IMR-90 (cell line): ENCODE measurements at regions not wholly inside any gene's neighbourhood (a gene's known extent, or its start where the extent isn't known, plus 50 kb on each side); places are given as distances from the start of the nearest gene placed in this dataset.

Source experiments
- ATAC-seq: fragments of 200-7000 bp; cut with Tn5 transposase; 2 replicates; pipeline ENCODE4 v1.9.1; 2020; ENCODE audit warnings: low read depth, mild to moderate bottlenecking, moderate library complexity
- BruUV-seq: library from RNA; stranded (reverse); fragments of 400-500 nt; replicated peaks from 2 replicates; lab custom pipeline; 2021; lab: Mats Ljungman, UMichigan
- CTCF ChIA-PET: fragments of 300-600 bp; formaldehyde crosslinking; extraction: SDS; loops from one replicate; lab custom pipeline; 2021; ENCODE audit warnings: antibody characterized with exemption; lab: Yijun Ruan, JAX
- POLR2A ChIA-PET: fragments of 300-600 bp; sonication (Branson Sonifier 250); formaldehyde crosslinking; loops from one replicate; lab custom pipeline; 2022; ENCODE audit warnings: antibody characterized with exemption; ENCODE audit not compliant: unreplicated experiment; lab: Charles Lee
- DNase-seq: peaks from one replicate; pipeline ENCODE4 v3.0.0; 2013
- H2AFZ ChIP-seq: replicated peaks from 2 replicates; pipeline ENCODE3; 2013; ENCODE audit warnings: low read length, mild to moderate bottlenecking; ENCODE audit not compliant: poor library complexity
- H2AK5ac ChIP-seq: 2 replicates; pipeline ENCODE4 v1.6.1; 2013; ENCODE audit warnings: low read depth, low read length, inconsistent platforms
- H2AK9ac ChIP-seq: replicated peaks from 2 replicates; pipeline ENCODE3; 2013; ENCODE audit warnings: mild to moderate bottlenecking, low read depth, low read length, moderate library complexity; ENCODE audit not compliant: poor library complexity
- H2BK120ac ChIP-seq: 2 replicates; pipeline ENCODE4 v1.6.1; 2013; ENCODE audit warnings: low read depth, low read length, inconsistent platforms
- H2BK15ac ChIP-seq: 3 replicates; pipeline ENCODE4 v1.6.1; 2013; ENCODE audit warnings: low read depth, low read length, inconsistent platforms
- H2BK20ac ChIP-seq: 2 replicates; pipeline ENCODE4 v1.6.1; 2013; ENCODE audit warnings: low read depth, mild to moderate bottlenecking, inconsistent platforms, low read length, moderate library complexity
- H2BK5ac ChIP-seq: 2 replicates; pipeline ENCODE4 v1.6.1; 2013; ENCODE audit warnings: mild to moderate bottlenecking, low read depth, low read length, inconsistent platforms; ENCODE audit not compliant: poor library complexity, severe bottlenecking
- H3K14ac ChIP-seq: replicated peaks from 2 replicates; pipeline ENCODE4 v1.6.1; 2013; ENCODE audit warnings: low read depth, low read length, inconsistent platforms
- H3K18ac ChIP-seq: 2 replicates; pipeline ENCODE4 v1.6.1; 2013; ENCODE audit warnings: low read depth, low read length, control low read depth
- H3K23ac ChIP-seq: 2 replicates; pipeline ENCODE4 v1.6.1; 2013; ENCODE audit warnings: low read depth, low read length, inconsistent platforms
- H3K27ac ChIP-seq: 2 replicates; pipeline ENCODE4 v1.5.1; 2013; ENCODE audit warnings: mild to moderate bottlenecking, control low read depth, low read length; ENCODE audit not compliant: insufficient read depth
- H3K27me3 ChIP-seq: 2 replicates; pipeline ENCODE4 v1.6.1; 2013; ENCODE audit warnings: low read length; ENCODE audit not compliant: control insufficient read depth, insufficient read depth
- H3K36me3 ChIP-seq: 2 replicates; pipeline ENCODE4 v1.6.1; 2013; ENCODE audit warnings: low read length, mixed read lengths; ENCODE audit not compliant: control insufficient read depth, insufficient read depth
- H3K4ac ChIP-seq: 2 replicates; pipeline ENCODE4 v1.6.1; 2013; ENCODE audit warnings: low read depth, low read length, inconsistent platforms
- H3K4me1 ChIP-seq: 2 replicates; pipeline ENCODE4 v1.6.1; 2013; ENCODE audit warnings: low read length, mixed read lengths; ENCODE audit not compliant: control insufficient read depth, insufficient read depth
- H3K4me2 ChIP-seq: 2 replicates; pipeline ENCODE4 v1.6.1; 2013; ENCODE audit warnings: low read depth, mild to moderate bottlenecking, control low read depth, low read length, moderate library complexity
- H3K4me3 ChIP-seq: 2 replicates; pipeline ENCODE4 v1.5.1; 2013; ENCODE audit warnings: low read depth, mild to moderate bottlenecking, control low read depth, low read length, moderate library complexity; ENCODE audit not compliant: insufficient read depth
- H3K56ac ChIP-seq: 2 replicates; pipeline ENCODE4 v1.6.1; 2013; ENCODE audit warnings: low read length, inconsistent platforms; ENCODE audit not compliant: insufficient read depth; ENCODE audit errors: extremely low read depth
- H3K79me1 ChIP-seq, 2 experiments: 2 replicates each; pipeline ENCODE4 v1.6.1; 2013; ENCODE audit warnings: low read length in 2 of 2, inconsistent platforms in 1 of 2, low read depth in 1 of 2
- H3K9ac ChIP-seq: 2 replicates; pipeline ENCODE4 v1.6.1; 2013; ENCODE audit warnings: low read depth, low read length, control low read depth
- H3K9me1 ChIP-seq: 2 replicates; pipeline ENCODE4 v1.6.1; 2013; ENCODE audit warnings: low read length, inconsistent platforms; ENCODE audit not compliant: insufficient read depth
- H3K9me3 ChIP-seq: 2 replicates; pipeline ENCODE4 v1.6.1; 2013; ENCODE audit warnings: low read length; ENCODE audit not compliant: control insufficient read depth, insufficient read depth
- H4K20me1 ChIP-seq: 2 replicates; pipeline ENCODE4 v1.6.1; 2013; ENCODE audit warnings: low read length, inconsistent platforms; ENCODE audit not compliant: insufficient read depth
- H4K5ac ChIP-seq: 2 replicates; pipeline ENCODE4 v1.6.1; 2013; ENCODE audit warnings: mild to moderate bottlenecking, low read depth, low read length, control low read depth
- H4K8ac ChIP-seq, 2 experiments: 2 replicates each; pipeline ENCODE4 v1.6.1; 2013; ENCODE audit warnings: low read depth in 2 of 2, low read length in 2 of 2, control low read depth in 1 of 2, inconsistent platforms in 1 of 2
- H4K91ac ChIP-seq: 2 replicates; pipeline ENCODE4 v1.6.1; 2013; ENCODE audit warnings: low read depth, low read length, inconsistent platforms; ENCODE audit not compliant: insufficient read depth
- BHLHE40 ChIP-seq: fragments of 150-350 bp; IDR thresholded peaks from 2 replicates; pipeline ENCODE4 v1.6.1; 2016; ENCODE audit warnings: mild to moderate bottlenecking, low read depth, low read length
- CEBPB ChIP-seq: IDR thresholded peaks from 2 replicates; pipeline ENCODE4 v1.6.1; 2012; ENCODE audit warnings: low read depth, low read length, improper control_type of control experiment
- CHD1 ChIP-seq: IDR thresholded peaks from 2 replicates; pipeline ENCODE4 v1.6.1; 2012; ENCODE audit warnings: low read depth, low read length, improper control_type of control experiment
- ELK1 ChIP-seq: fragments of 150-350 bp; IDR thresholded peaks from 2 replicates; pipeline ENCODE4 v1.6.1; 2016; ENCODE audit warnings: low read depth, mild to moderate bottlenecking, low read length, moderate library complexity, borderline replicate concordance
- FOS ChIP-seq: fragments of 150-350 bp; IDR thresholded peaks from 2 replicates; pipeline ENCODE4 v1.6.1; 2016; ENCODE audit warnings: low read depth, low read length
- MAFK ChIP-seq: IDR thresholded peaks from 2 replicates; pipeline ENCODE4 v1.6.1; 2012; ENCODE audit warnings: low read depth, low read length, improper control_type of control experiment
- MAZ ChIP-seq: IDR thresholded peaks from 2 replicates; pipeline ENCODE4 v1.6.1; 2012; ENCODE audit warnings: low read depth, mild to moderate bottlenecking, low read length, improper control_type of control experiment, moderate library complexity, borderline replicate concordance
- MXI1 ChIP-seq: IDR thresholded peaks from 2 replicates; pipeline ENCODE4 v1.6.1; 2012; ENCODE audit warnings: low read depth, mild to moderate bottlenecking, low read length, moderate library complexity, borderline replicate concordance
- NFE2L2 ChIP-seq: fragments of 150-350 bp; IDR thresholded peaks from 2 replicates; pipeline ENCODE4 v1.6.1; 2016; ENCODE audit warnings: low read depth, mild to moderate bottlenecking, low read length
- POLR2A ChIP-seq: IDR thresholded peaks from 2 replicates; pipeline ENCODE4 v1.6.1; 2012; ENCODE audit warnings: mild to moderate bottlenecking, low read depth, low read length
- RAD21 ChIP-seq: IDR thresholded peaks from 2 replicates; pipeline ENCODE4 v1.6.1; 2012; ENCODE audit warnings: low read length, improper control_type of control experiment
- RCOR1 ChIP-seq: IDR thresholded peaks from 2 replicates; pipeline ENCODE4 v1.6.1; 2012; ENCODE audit warnings: mild to moderate bottlenecking, low read length, improper control_type of control experiment; ENCODE audit not compliant: insufficient replicate concordance
- RFX5 ChIP-seq: IDR thresholded peaks from 2 replicates; pipeline ENCODE4 v1.8.0; 2012; ENCODE audit warnings: low read depth, mild to moderate bottlenecking, low read length, moderate library complexity
- SMC3 ChIP-seq: fragments of 150-350 bp; IDR thresholded peaks from 2 replicates; pipeline ENCODE4 v1.6.1; 2016; ENCODE audit warnings: low read depth, mild to moderate bottlenecking, antibody characterized with exemption, low read length, moderate library complexity
- whole genome bisulfite sequencing, 2 experiments: methylation state at CpG; one replicate each; pipeline versions ENCODE4 v1.1.5 to v1.1.7; 2013; ENCODE audit warnings: missing lambda C conversion rate in 2 of 2; ENCODE audit not compliant: insufficient read length in 1 of 2; ENCODE audit errors: extremely low coverage in 2 of 2; 5-methylcytosine and 5-hydroxymethylcytosine counted together
- dilution Hi-C: fragments of 300-500 bp; cut with HindIII; formaldehyde crosslinking; loops from one replicate; pipeline ENCODE4 v1.14.3; 2018; ENCODE audit warnings: low sequenced_read_pairs; ENCODE audit not compliant: unreplicated experiment
- in situ Hi-C: fragments of 300-500 bp; cut with MboI; formaldehyde crosslinking; loops from 3 replicates; pipeline ENCODE4 v1.14.3; 2019; ENCODE audit warnings: low sequenced_read_pairs, inconsistent platforms, mixed read lengths
- intact Hi-C: fragments of 100-400 bp; cut with micrococcal nuclease; formaldehyde crosslinking; loops from 2 replicates; pipeline ENCODE4 v1.10.0; 2022
- TF ChIP-seq, protein P1 (sequence below): fragments of 150-350 bp; IDR thresholded peaks from 2 replicates; pipeline ENCODE4 v1.6.1; 2017; ENCODE audit warnings: mild to moderate bottlenecking, antibody characterized with exemption, low read length, low read depth
- TF ChIP-seq, protein P2 (sequence below): conservative IDR thresholded peaks from 2 replicates; pipeline ENCODE4 v1.5.1; 2012; ENCODE audit warnings: mild to moderate bottlenecking, low read depth, low read length, improper control_type of control experiment

- H3K9ac ChIP-seq, result no peak overlapping the region
- H3K4me2 ChIP-seq, result no peak overlapping the region
- no peaks in the 10 kb centered on the region for H4K20me1 ChIP-seq
- no peak overlapping the region for H2AK9ac ChIP-seq
- no peak overlapping the region for H3K4me3 ChIP-seq
- H3K14ac ChIP-seq, result no peak overlapping the region
- dilution Hi-C loops (no loop called here), in situ Hi-C loops (no loop called here), intact Hi-C loops (no loop called here)
- no TSS peak for BruUV-seq
- no peaks in the 10 kb centered on the region for H3K36me3 ChIP-seq
- H3K79me1 ChIP-seq, result no peaks in the 10 kb centered on the region
- H2BK120ac ChIP-seq, result no peak overlapping the region
- H3K4ac ChIP-seq, result no peak overlapping the region
- TF ChIP-seq RFX5, result no peak
- TF ChIP-seq CEBPB, result no peak
- TF ChIP-seq RAD21, result no peak
- TF ChIP-seq SMC3, result no peak
- no peak for TF ChIP-seq RCOR1
- TF ChIP-seq MAFK, result no peak
- TF ChIP-seq, protein P1, sequence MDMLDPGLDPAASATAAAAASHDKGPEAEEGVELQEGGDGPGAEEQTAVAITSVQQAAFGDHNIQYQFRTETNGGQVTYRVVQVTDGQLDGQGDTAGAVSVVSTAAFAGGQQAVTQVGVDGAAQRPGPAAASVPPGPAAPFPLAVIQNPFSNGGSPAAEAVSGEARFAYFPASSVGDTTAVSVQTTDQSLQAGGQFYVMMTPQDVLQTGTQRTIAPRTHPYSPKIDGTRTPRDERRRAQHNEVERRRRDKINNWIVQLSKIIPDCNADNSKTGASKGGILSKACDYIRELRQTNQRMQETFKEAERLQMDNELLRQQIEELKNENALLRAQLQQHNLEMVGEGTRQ, result no peak
- TF ChIP-seq CHD1, result no peak
- no peak for TF ChIP-seq ELK1
- no peak for TF ChIP-seq MXI1
- TF ChIP-seq FOS, result no peak
- TF ChIP-seq, protein P2, sequence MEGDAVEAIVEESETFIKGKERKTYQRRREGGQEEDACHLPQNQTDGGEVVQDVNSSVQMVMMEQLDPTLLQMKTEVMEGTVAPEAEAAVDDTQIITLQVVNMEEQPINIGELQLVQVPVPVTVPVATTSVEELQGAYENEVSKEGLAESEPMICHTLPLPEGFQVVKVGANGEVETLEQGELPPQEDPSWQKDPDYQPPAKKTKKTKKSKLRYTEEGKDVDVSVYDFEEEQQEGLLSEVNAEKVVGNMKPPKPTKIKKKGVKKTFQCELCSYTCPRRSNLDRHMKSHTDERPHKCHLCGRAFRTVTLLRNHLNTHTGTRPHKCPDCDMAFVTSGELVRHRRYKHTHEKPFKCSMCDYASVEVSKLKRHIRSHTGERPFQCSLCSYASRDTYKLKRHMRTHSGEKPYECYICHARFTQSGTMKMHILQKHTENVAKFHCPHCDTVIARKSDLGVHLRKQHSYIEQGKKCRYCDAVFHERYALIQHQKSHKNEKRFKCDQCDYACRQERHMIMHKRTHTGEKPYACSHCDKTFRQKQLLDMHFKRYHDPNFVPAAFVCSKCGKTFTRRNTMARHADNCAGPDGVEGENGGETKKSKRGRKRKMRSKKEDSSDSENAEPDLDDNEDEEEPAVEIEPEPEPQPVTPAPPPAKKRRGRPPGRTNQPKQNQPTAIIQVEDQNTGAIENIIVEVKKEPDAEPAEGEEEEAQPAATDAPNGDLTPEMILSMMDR, result no peak
- no peak for TF ChIP-seq MAZ
- TF ChIP-seq NFE2L2, result no peak
- no peak for TF ChIP-seq POLR2A
- no peak for TF ChIP-seq BHLHE40
- H2AK5ac ChIP-seq, result no peak overlapping the region
- H3K27me3 ChIP-seq, result no peaks in the 10 kb centered on the region
- no peak overlapping the region for H3K23ac ChIP-seq
- H3K9me3 ChIP-seq, result no peaks in the 10 kb centered on the region
- H3K4me1 ChIP-seq, result no peaks in the 10 kb centered on the region
- H2BK15ac ChIP-seq, result no peak overlapping the region
- no peak overlapping the region for H3K56ac ChIP-seq
- no peak overlapping the region for H4K5ac ChIP-seq
- H3K27ac ChIP-seq, result no peak overlapping the region
- CTCF ChIA-PET, result no interaction called here
- no peak overlapping the region for H3K18ac ChIP-seq
- no peak overlapping the region for H2BK20ac ChIP-seq
- H2AFZ ChIP-seq, result no peak overlapping the region
- ATAC-seq (no peak), DNase-seq (no peak)
- no peak overlapping the region for H4K8ac ChIP-seq
- POLR2A ChIA-PET, result no interaction called here
- WGBS, 2 experiments, result no CpG with 5 or more reads among the region's 2 CpGs
- H4K91ac ChIP-seq, result no peak overlapping the region
- no peak overlapping the region for H2BK5ac ChIP-seq
- H3K9me1 ChIP-seq, result no peaks in the 10 kb centered on the region
Observed at GRCh38 chr5:62002436-62002835, 303.6 kb upstream of the KIF2A start.
